ENCODE measurements at regions not wholly inside any gene's neighbourhood (a gene's known extent, or its start where the extent isn't known, plus 50 kb on each side); places are given as distances from the start of the nearest gene placed in this dataset.

DNA sequence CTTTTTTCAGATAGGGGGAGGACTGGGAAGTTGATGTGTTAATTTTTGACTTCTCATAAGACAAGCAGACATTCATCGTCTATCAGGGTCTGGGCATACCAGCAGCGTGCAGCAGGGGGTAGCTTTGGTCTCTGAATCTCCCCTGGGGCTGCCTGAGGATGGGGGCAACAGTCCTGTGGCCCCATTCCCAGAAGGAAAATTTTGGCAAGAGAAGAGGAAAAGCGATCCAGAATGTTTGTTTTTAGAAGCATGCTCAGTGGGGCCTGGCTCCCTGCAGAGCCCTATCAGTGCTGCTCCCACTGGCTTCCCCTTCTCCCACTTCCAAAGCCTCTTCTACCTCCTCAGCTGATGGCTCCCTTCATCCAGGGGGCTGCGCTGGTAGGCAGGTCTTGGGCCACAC, 194.8 kb upstream of the IL12B start:
- no peak overlapping the region for H3K4me3 ChIP-seq (ENCODE audit: low read depth, low read length)

- H3K4me3 ChIP-seq (ENCODE audit: low read depth, low read length) = no peak overlapping the region
Measured at GRCh38 chr5:159527546-159528254, 197.4 kb upstream of the IL12B start.

- H3K4me3 ChIP-seq (ENCODE audit: low read depth, low read length) = no peak overlapping the region
Measured at GRCh38 chr5:159531554-159532105, 201.3 kb upstream of the IL12B start.

- H3K4me3 ChIP-seq (ENCODE audit: low read depth, low read length) = no peak overlapping the region
Measured at GRCh38 chr5:159533197-159533596, 202.9 kb upstream of the IL12B start.

DNA sequence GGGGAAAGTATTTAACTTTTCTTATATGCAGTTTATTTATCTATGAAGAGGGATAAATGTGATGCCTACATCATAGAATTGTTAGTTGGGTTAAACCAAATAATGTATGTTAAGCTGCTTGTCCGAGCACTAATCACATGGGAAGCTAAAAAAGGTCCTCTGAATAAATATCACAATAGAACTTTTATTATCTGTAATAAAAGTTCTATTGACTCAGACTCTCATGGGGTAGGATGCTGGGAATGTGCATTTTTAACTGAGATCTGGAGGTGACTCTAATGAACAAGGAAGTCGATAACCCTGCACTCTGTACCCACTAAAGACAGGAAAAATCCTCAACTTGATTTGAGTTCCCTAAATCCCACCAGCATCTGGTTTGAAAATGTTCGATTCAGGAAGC, 205.9 kb upstream of the IL12B start:
- H3K4me3 ChIP-seq (ENCODE audit: low read depth, low read length) = no peak overlapping the region

DNA sequence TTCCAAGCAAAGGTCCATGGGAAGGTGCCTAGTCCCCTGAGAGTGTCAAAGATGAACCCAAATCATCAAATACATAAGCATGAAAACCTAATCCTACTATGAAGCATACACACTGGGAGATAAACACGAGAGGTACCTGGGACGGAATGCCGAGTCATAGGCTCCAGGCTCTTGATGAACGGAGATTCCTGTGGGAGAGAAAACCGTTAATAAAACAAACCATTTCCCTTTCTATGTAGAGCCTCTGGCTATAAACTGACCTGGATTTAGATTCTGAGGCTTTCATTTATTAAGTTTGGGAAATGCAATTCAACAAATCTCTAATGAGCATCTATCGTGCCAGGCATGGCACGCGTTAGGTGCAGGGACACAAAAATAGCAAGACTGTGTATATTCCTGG, 206.4 kb upstream of the IL12B start:
- H3K4me3 ChIP-seq (ENCODE audit: low read depth, low read length) = no peak overlapping the region

- no peak overlapping the region for H3K4me3 ChIP-seq (ENCODE audit: low read depth, low read length)
Measured at GRCh38 chr5:159539678-159540077, 209.4 kb upstream of the IL12B start.

DNA sequence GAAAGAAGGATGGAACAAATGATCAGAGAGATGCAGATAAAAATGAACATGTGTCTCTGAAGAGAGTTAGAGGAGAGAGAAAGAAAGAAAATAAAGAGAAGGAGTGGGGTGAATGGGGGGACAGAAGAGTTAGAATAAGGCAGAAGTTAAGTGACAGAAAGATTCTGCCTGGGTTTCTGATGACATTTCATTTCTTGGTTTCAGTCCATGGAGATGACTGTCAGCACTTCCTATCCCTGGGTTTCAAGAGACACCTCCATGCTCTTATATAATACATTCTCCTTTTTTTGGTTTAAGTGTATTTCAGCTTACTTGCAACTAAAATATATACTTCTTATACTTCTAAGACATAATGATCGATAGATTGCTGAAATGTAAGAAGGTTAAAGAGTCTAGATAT, 213.0 kb upstream of the IL12B start:
- H3K4me3 ChIP-seq (ENCODE audit: low read depth, low read length) = no peak overlapping the region

DNA sequence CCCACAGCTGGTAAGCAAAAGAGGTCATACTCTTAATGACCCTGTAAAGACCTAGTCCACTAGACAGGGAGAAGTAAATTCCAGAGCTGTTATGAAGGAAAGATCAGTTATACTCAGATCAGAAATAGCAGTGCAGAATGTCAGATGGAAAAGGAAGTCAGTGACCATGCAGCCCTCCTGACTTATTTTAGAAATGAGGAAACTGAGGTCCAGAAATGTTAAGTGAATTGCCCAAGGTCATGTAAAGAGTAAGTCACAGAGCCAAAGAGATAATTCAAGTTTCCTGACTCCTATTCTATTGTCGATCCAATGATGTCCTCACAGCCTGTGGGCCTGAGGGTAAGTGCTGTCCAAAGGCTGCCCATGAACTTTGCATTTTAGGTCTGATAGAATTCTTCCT, 214.9 kb upstream of the IL12B start:
- H3K4me3 ChIP-seq (ENCODE audit: low read depth, low read length) = no peak overlapping the region

- no peak overlapping the region for H3K4me3 ChIP-seq (ENCODE audit: low read depth, low read length)
Measured at GRCh38 chr5:159547466-159548195, 217.3 kb upstream of the IL12B start.

GRCh38 chr5:159548517-159548916, 218.2 kb upstream of the IL12B start:
- H3K4me3 ChIP-seq (ENCODE audit: low read depth, low read length) = no peak overlapping the region

GRCh38 chr5:159549046-159549445, 218.8 kb upstream of the IL12B start:
- no peak overlapping the region for H3K4me3 ChIP-seq (ENCODE audit: low read depth, low read length)

DNA sequence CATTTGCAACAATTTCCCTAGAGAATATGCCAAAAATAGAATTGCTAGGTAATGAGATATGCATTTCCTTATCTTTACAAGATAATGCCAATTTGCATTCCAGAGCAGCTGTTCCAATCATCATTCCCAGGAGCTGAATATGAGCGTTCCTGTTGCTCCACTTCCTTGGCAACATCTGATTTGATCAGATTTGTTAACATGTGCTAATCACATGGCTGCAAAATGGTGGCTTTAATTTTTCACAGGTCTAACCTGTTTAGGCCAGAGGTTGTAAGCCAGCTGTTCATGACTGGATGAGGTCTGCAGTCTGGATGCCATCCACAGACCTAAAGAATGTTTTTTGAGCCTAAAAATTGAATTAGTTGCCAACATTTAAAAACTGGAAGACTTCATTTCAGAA, 220.7 kb upstream of the IL12B start:
- H3K4me3 ChIP-seq (ENCODE audit: low read depth, low read length) = no peak overlapping the region

- H3K4me3 ChIP-seq (ENCODE audit: low read depth, low read length) = no peak overlapping the region
Measured at GRCh38 chr5:159552751-159553150, 222.5 kb upstream of the IL12B start.

GRCh38 chr5:159553792-159554191, 223.5 kb upstream of the IL12B start:
- no peak overlapping the region for H3K4me3 ChIP-seq (ENCODE audit: low read depth, low read length)

- no peak overlapping the region for H3K4me3 ChIP-seq (ENCODE audit: low read depth, low read length)
Measured at GRCh38 chr5:159555084-159555483, 224.8 kb upstream of the IL12B start.

GRCh38 chr5:159559337-159559736, 229.1 kb upstream of the IL12B start:
- H3K4me3 ChIP-seq (ENCODE audit: low read depth, low read length) = no peak overlapping the region

DNA sequence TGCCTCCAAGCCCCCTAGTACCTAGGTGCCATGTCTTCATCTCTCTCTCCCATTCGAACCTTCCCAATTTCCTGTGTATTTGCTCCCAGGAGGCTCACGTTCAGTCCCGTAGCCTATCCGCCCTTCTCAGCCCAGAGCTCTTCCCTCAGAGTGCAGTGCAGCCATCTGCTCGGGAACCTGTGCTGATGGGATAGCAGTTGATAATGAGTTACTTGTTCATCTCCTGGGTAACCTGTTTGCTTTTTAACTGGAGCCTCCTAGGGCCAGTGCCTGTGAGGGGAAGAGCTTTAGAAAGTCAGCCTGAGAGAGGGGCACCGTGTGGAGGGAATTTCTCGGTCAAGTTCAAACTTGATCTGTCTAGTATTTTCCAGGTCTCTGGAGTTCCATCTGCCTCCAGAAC, 229.8 kb upstream of the IL12B start:
- no peak overlapping the region for H3K4me3 ChIP-seq (ENCODE audit: low read depth, low read length)

DNA sequence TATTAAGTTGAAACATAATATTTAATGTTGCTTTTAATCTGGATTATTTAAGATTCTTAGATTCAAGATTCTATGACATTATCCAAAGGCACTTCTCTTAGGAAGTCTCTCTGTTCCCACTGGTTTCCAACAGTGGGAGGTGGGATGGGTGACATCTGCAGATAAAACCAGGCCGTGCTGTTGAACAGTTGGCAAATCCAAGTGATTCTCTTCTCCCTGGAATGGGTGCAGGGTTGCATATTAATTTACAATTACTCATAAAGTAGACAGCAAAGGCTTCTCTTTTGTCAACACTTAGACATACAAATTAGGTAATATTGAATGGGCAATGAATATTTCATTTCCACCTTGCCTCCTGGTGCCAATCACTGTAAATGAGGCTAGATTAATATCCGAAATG, 233.7 kb upstream of the IL12B start:
- no peak overlapping the region for H3K4me3 ChIP-seq (ENCODE audit: low read depth, low read length)

DNA sequence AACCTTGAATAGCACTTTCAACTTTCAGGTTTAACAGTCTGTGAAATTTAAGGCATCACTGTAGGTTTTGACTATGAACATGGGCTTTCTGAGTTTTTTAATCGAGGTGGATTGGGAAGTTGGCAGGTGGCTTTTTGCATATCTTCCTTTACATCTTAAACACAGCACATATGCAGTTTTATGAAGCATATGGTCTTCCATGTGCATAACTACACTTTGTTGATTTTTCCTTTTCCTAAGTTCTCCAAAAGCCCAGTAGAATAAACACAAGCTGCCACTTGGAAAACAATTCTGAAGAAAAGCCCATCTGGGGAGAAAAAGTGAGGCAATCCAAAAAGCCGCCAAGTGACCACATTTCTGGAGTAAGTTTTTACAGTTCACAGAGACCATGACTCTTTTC, 236.5 kb upstream of the IL12B start:
- no peak overlapping the region for H3K4me3 ChIP-seq (ENCODE audit: low read depth, low read length)

- no peak overlapping the region for H3K4me3 ChIP-seq (ENCODE audit: low read depth, low read length)
Measured at GRCh38 chr5:159567461-159567860, 237.2 kb upstream of the IL12B start.

DNA sequence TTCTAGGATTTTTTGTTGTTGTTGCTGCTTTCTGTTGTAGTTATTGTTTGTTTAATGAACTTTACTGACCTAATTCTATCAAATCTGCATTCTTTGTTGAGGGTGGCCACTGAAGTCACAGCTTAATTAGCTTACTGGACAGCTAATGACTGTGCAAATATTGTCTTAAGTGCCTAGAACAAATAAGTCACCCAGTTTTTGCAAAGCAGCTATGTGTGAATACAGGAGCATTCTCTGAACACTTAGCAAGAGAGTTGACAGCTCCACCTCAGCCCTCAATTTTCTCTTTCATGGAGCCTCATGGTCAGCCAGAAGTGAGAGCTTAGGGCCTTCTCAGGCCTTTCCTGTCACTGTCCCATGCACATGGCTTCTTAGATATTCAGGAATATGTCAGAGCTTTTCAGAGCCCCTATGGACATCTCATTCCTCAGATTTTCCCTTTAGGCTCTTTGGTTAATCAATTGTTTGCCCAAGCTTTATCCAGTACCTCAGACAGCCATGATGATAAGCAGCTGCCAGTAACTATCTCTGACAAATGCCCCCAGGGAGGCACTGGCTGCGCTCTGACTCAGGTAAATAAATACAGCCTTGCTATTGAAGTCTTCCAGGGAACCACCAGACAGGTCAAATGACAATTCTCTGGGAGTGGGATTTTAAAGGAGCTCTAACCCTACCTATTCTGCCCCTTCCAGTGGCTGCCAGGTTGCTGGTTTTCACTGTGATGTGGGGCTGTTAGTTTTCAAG, 241.4 kb upstream of the IL12B start:
- no peak overlapping the region for H3K4me3 ChIP-seq (ENCODE audit: low read depth, low read length)
